ENCODE measurements at regions not wholly inside any gene's neighbourhood (a gene's known extent, or its start where the extent isn't known, plus 50 kb on each side); places are given as distances from the start of the nearest gene placed in this dataset.

- TF ChIP-seq CTCF (IDR thresholded peaks at IDR 0.05), result no peak
- no peak for TF ChIP-seq POLR2A (IDR thresholded peaks at IDR 0.05)
- TF ChIP-seq EP300 (IDR thresholded peaks at IDR 0.05), result no peak
- TF ChIP-seq POLR2AphosphoS5 (IDR thresholded peaks at IDR 0.05), result no peak
Measured at GRCh38 chr21:27293239-27293638, 326.4 kb upstream of the ADAMTS5 start.
